Naive B cell (primary cell): ENCODE measurements at regions not wholly inside any gene's neighbourhood (a gene's known extent, or its start where the extent isn't known, plus 50 kb on each side); places are given as distances from the start of the nearest gene placed in this dataset.
"Not testable (repeated sequence)": the region's sequence is repeated elsewhere in the genome, so short reads cannot be mapped to it uniquely, and the experiment has no call there.

Experiments
- ATAC-seq, 2 donors: fragments of 150-1000 bp; cut with Tn5 transposase; 2 replicates each; pipeline ENCODE4 v1.10.0; 2021; ENCODE audit warnings: low read depth in 2 of 2, mild to moderate bottlenecking in 2 of 2, moderate library complexity in 2 of 2
- DNase-seq: peaks from one replicate; pipeline ENCODE4 v3.0.0; 2022
- H3K27ac Mint-ChIP-seq, 6 donors: one replicate each; pipeline ENCODE4 v1.8.0; 2020 to 2022; ENCODE audit warnings: mild to moderate bottlenecking in 6 of 6, mixed read lengths in 6 of 6, moderate library complexity in 5 of 6, inconsistent platforms in 2 of 6
- H3K27me3 Mint-ChIP-seq, 3 donors: one replicate each; pipeline ENCODE4 v1.8.0; 2021 to 2022; ENCODE audit warnings: mixed read lengths in 3 of 3, mild to moderate bottlenecking in 1 of 3
- H3K36me3 Mint-ChIP-seq, 2 donors: one replicate each; pipeline ENCODE4 v1.8.0; 2020 to 2022; ENCODE audit warnings: mixed read lengths in 2 of 2, inconsistent platforms in 1 of 2, mild to moderate bottlenecking in 1 of 2
- H3K4me1 Mint-ChIP-seq, 3 donors: one replicate each; pipeline ENCODE4 v1.8.0; 2020 to 2022; ENCODE audit warnings: mixed read lengths in 3 of 3, inconsistent platforms in 1 of 3, mild to moderate bottlenecking in 1 of 3, moderate library complexity in 1 of 3
- H3K4me3 Mint-ChIP-seq, 8 donors: one replicate each; pipeline ENCODE4 v1.8.0; 2020 to 2022; ENCODE audit warnings: mild to moderate bottlenecking in 8 of 8, mixed read lengths in 8 of 8, moderate library complexity in 8 of 8, inconsistent platforms in 2 of 8
- H3K9me3 Mint-ChIP-seq, 7 donors: one replicate each; pipeline ENCODE4 v1.8.0; 2020 to 2022; ENCODE audit warnings: mixed read lengths in 7 of 7, mild to moderate bottlenecking in 5 of 7, inconsistent platforms in 2 of 7, moderate library complexity in 1 of 7

GRCh38 chr5:82584631-82585030 is 306.5 kb upstream of the RPS23 start:
- ATAC-seq (no peak), DNase-seq (no peak)
- H3K9me3 Mint-ChIP-seq = peaks cover 10 to 37% (median 17%) of the 10 kb centered on the region in 7 donors
- H3K4me3 Mint-ChIP-seq = no peak overlapping the region
- no peak overlapping the region for H3K27ac Mint-ChIP-seq
- peaks cover 0 to 10% of the 10 kb centered on the region in 2 donors for H3K36me3 Mint-ChIP-seq
- peaks cover 0 to 3% (median 0%) of the 10 kb centered on the region in 3 donors for H3K27me3 Mint-ChIP-seq
- no peaks in the 10 kb centered on the region for H3K4me1 Mint-ChIP-seq

- Mint-ChIP-seq H3K36me3 (peaks cover 0 to 10% of the 10 kb centered on the region in 2 donors), H3K9me3 (peaks cover 10 to 36% (median 21%) of the 10 kb centered on the region in 7 donors)
- H3K4me3 Mint-ChIP-seq, H3K4me1 Mint-ChIP-seq, H3K27ac Mint-ChIP-seq, H3K27me3 Mint-ChIP-seq, DNase-seq, ATAC-seq: not testable (repeated sequence)
Observed at GRCh38 chr5:82583331-82583730, 305.2 kb upstream of the RPS23 start.

- no peaks in the 10 kb centered on the region for H3K36me3 Mint-ChIP-seq
- peaks cover 0 to 7% (median 0%) of the 10 kb centered on the region in 7 donors for H3K9me3 Mint-ChIP-seq
- ATAC-seq = no peak
- no peaks in the 10 kb centered on the region for H3K4me1 Mint-ChIP-seq
- no peak overlapping the region for H3K4me3 Mint-ChIP-seq
- DNase-seq = no peak
- H3K27ac Mint-ChIP-seq = no peak overlapping the region
- peaks cover 0 to 5% (median 0%) of the 10 kb centered on the region in 3 donors for H3K27me3 Mint-ChIP-seq
Observed at GRCh38 chr5:82564963-82565362, 286.8 kb upstream of the RPS23 start.

GRCh38 chr5:82563745-82564144 is 285.6 kb upstream of the RPS23 start:
- ATAC-seq (no peak), DNase-seq (no peak)
- peak overlapping the region in 1 of 6 donors; percentile 60 for H3K27ac Mint-ChIP-seq
- no peak overlapping the region for H3K4me3 Mint-ChIP-seq
- H3K27me3 Mint-ChIP-seq = peaks cover 0 to 5% (median 0%) of the 10 kb centered on the region in 3 donors
- H3K4me1 Mint-ChIP-seq = no peaks in the 10 kb centered on the region
- H3K9me3 Mint-ChIP-seq = peaks cover 0 to 7% (median 0%) of the 10 kb centered on the region in 7 donors
- no peaks in the 10 kb centered on the region for H3K36me3 Mint-ChIP-seq

- ATAC-seq (no peak), DNase-seq (no peak)
- Mint-ChIP-seq H3K36me3 (peaks cover 0 to 5% of the 10 kb centered on the region in 2 donors), H3K4me1 (no peaks in the 10 kb centered on the region), H3K27me3 (peaks cover 0 to 5% (median 4%) of the 10 kb centered on the region in 3 donors), H3K27ac (no peak overlapping the region), H3K4me3 (no peak overlapping the region), H3K9me3 (peaks cover 1 to 14% (median 4%) of the 10 kb centered on the region in 7 donors)
Observed at GRCh38 chr5:82562696-82563240, 284.6 kb upstream of the RPS23 start.

- Mint-ChIP-seq H3K27ac (no peak overlapping the region), H3K4me1 (no peaks in the 10 kb centered on the region), H3K36me3 (peaks cover 0 to 7% of the 10 kb centered on the region in 2 donors), H3K9me3 (peaks cover 4 to 15% (median 8%) of the 10 kb centered on the region in 7 donors), H3K27me3 (peaks cover 0 to 9% (median 6%) of the 10 kb centered on the region in 3 donors), H3K4me3 (no peak overlapping the region)
- ATAC-seq (no peak), DNase-seq (no peak)
Observed at GRCh38 chr5:82561797-82562196, 283.6 kb upstream of the RPS23 start.

- H3K4me3 Mint-ChIP-seq = no peak overlapping the region
- H3K36me3 Mint-ChIP-seq = peaks cover 0 to 7% of the 10 kb centered on the region in 2 donors
- no peak overlapping the region for H3K27ac Mint-ChIP-seq
- H3K4me1 Mint-ChIP-seq = no peaks in the 10 kb centered on the region
- peaks cover 4 to 14% (median 8%) of the 10 kb centered on the region in 7 donors for H3K9me3 Mint-ChIP-seq
- ATAC-seq (no peak), DNase-seq (no peak)
- H3K27me3 Mint-ChIP-seq = peaks cover 0 to 9% (median 6%) of the 10 kb centered on the region in 3 donors
Observed at GRCh38 chr5:82560969-82561368, 282.8 kb upstream of the RPS23 start.

GRCh38 chr5:82560561-82560960 is 282.4 kb upstream of the RPS23 start:
- DNase-seq (no peak), ATAC-seq (no peak)
- no peaks in the 10 kb centered on the region for H3K4me1 Mint-ChIP-seq
- H3K4me3 Mint-ChIP-seq = no peak overlapping the region
- peaks cover 0 to 7% of the 10 kb centered on the region in 2 donors for H3K36me3 Mint-ChIP-seq
- H3K27ac Mint-ChIP-seq = no peak overlapping the region
- peaks cover 4 to 14% (median 8%) of the 10 kb centered on the region in 7 donors for H3K9me3 Mint-ChIP-seq
- peaks cover 0 to 9% (median 6%) of the 10 kb centered on the region in 3 donors for H3K27me3 Mint-ChIP-seq

- ATAC-seq = no peak
- Mint-ChIP-seq H3K4me3 (no peak overlapping the region), H3K27me3 (no peaks in the 10 kb centered on the region), H3K36me3 (no peaks in the 10 kb centered on the region), H3K4me1 (no peaks in the 10 kb centered on the region), H3K27ac (no peak overlapping the region), H3K9me3 (peaks cover 0 to 1% (median 0%) of the 10 kb centered on the region in 7 donors)
- no peak for DNase-seq
Observed at GRCh38 chr5:82551840-82552385, 273.8 kb upstream of the RPS23 start.

GRCh38 chr5:82551192-82551591 is 273.0 kb upstream of the RPS23 start:
- DNase-seq (no peak), ATAC-seq (no peak)
- H3K4me1 Mint-ChIP-seq = no peaks in the 10 kb centered on the region
- no peak overlapping the region for H3K27ac Mint-ChIP-seq
- no peaks in the 10 kb centered on the region for H3K27me3 Mint-ChIP-seq
- H3K9me3 Mint-ChIP-seq = peaks cover 0 to 3% (median 0%) of the 10 kb centered on the region in 7 donors
- no peaks in the 10 kb centered on the region for H3K36me3 Mint-ChIP-seq
- H3K4me3 Mint-ChIP-seq = no peak overlapping the region

- DNase-seq (no peak), ATAC-seq (no peak)
- peaks cover 0 to 12% (median 0%) of the 10 kb centered on the region in 7 donors for H3K9me3 Mint-ChIP-seq
- no peak overlapping the region for H3K4me3 Mint-ChIP-seq
- H3K27ac Mint-ChIP-seq = no peak overlapping the region
- H3K4me1 Mint-ChIP-seq = no peaks in the 10 kb centered on the region
- H3K27me3 Mint-ChIP-seq = no peaks in the 10 kb centered on the region
- H3K36me3 Mint-ChIP-seq = no peaks in the 10 kb centered on the region
Observed at GRCh38 chr5:82549263-82549662, 271.1 kb upstream of the RPS23 start.

- peaks cover 0 to 20% (median 4%) of the 10 kb centered on the region in 7 donors for H3K9me3 Mint-ChIP-seq
Observed at GRCh38 chr5:82544004-82544403, 265.9 kb upstream of the RPS23 start.

GRCh38 chr5:82540301-82540700 is 262.1 kb upstream of the RPS23 start:
- no peak for ATAC-seq
- DNase-seq = no peak
- Mint-ChIP-seq H3K36me3 (no peaks in the 10 kb centered on the region), H3K4me1 (no peaks in the 10 kb centered on the region), H3K27me3 (no peaks in the 10 kb centered on the region), H3K9me3 (peaks cover 0 to 14% (median 0%) of the 10 kb centered on the region in 7 donors), H3K27ac (no peak overlapping the region), H3K4me3 (no peak overlapping the region)

More at GRCh38 chr5:82544004-82544403, 265.9 kb upstream of the RPS23 start:
- H3K4me1 Mint-ChIP-seq = no peaks in the 10 kb centered on the region
- no peaks in the 10 kb centered on the region for H3K27me3 Mint-ChIP-seq
- ATAC-seq (no peak), DNase-seq (no peak)
- no peaks in the 10 kb centered on the region for H3K36me3 Mint-ChIP-seq
- H3K4me3 Mint-ChIP-seq = no peak overlapping the region
- no peak overlapping the region for H3K27ac Mint-ChIP-seq

GRCh38 chr5:82538339-82539034 is 260.3 kb upstream of the RPS23 start:
- no peak for DNase-seq
- no peaks in the 10 kb centered on the region for H3K4me1 Mint-ChIP-seq
- H3K36me3 Mint-ChIP-seq = no peaks in the 10 kb centered on the region
- no peak for ATAC-seq
- no peaks in the 10 kb centered on the region for H3K27me3 Mint-ChIP-seq
- H3K27ac Mint-ChIP-seq = no peak overlapping the region
- H3K4me3 Mint-ChIP-seq = no peak overlapping the region
- H3K9me3 Mint-ChIP-seq = peaks cover 0 to 4% (median 0%) of the 10 kb centered on the region in 7 donors
